ENCODE measurements at regions not wholly inside any gene's neighbourhood (a gene's known extent, or its start where the extent isn't known, plus 50 kb on each side); places are given as distances from the start of the nearest gene placed in this dataset.

DNA sequence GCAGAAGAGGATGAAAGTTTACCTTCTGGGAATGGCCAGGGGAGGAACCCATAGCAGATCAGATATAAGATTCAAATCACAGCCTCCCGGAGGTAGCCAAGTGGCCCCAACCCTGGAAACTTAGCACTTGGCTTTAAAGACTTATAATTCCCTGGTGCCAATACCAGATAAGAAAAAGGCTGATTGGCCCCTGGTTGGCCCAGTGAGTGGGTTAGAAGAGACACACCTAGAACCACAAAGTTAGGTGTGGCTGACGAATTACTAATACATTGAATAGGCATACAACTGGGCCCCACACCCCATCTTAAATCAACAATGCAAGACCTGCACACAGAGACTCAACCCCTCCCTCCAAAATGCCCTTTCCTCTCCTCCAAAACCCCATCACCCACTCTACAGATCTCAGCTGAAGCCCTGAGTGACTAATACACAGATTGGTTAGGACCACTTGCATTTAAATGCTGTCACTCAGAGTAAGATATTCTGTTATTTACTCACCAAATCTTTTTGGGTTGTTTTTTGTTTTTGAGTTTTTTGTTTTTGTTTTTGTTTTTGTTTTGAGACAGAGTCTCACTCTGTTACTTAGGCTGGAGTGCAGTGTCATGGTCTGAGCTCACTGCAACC is 315.4 kb upstream of the JARID2 start:
- in situ Hi-C loops (cut with MboI; ENCODE audit: low sequenced_read_pairs): no loop called here

DNA sequence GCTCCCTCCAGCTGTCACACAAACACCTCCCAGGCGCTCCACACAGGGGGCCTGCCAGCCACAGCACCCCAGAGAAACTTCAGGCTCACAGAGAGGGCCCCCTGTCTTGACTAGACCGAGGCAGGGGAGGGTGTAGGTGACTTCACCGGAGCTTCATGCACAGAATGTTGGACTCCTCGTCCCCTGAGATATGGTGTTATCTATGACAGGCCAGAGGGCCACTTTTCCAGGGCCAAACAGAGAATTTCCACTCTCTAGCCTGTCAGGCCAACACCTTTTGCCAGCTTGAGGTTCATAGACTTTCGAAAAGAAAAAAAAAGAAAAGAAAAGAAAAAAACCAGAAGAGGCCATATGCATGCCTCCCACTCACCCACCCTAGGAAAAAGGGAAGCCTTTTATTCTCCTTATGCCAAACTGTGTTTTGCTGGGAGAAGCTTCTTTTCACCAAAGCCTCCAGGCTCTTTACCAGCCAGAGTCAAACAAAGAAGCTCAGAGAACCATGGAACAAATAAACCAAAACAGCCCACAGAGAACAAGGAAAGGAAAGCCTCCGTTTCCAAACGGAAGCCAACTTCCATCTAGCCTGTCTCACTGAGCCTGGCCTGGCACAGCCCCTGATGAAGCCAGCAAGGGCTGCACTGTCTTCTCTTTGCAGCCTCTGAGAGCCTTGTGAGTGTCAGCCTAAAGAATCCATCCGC is 313.2 kb upstream of the JARID2 start:
- in situ Hi-C loops (cut with MboI; ENCODE audit: low sequenced_read_pairs): no loop called here

DNA sequence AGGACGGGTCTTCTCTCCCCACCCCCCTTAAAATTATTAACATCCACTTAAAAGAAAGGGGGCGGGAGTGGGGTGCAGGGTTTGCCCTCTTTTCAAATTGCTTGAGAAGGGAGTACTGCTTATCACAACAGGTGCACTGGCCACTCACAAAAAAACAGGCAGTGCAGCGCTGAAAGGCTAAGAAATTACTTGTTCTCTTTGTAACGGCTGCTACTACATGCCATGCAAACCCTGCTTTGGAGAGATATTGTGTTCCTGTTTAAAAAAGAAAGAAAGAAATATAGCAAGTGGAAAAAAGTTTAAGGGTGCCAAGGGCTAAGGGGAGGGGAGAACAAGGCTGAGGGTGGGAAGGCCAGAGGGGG is 312.7 kb upstream of the JARID2 start:
- in situ Hi-C loops (cut with MboI; ENCODE audit: low sequenced_read_pairs): no loop called here

DNA sequence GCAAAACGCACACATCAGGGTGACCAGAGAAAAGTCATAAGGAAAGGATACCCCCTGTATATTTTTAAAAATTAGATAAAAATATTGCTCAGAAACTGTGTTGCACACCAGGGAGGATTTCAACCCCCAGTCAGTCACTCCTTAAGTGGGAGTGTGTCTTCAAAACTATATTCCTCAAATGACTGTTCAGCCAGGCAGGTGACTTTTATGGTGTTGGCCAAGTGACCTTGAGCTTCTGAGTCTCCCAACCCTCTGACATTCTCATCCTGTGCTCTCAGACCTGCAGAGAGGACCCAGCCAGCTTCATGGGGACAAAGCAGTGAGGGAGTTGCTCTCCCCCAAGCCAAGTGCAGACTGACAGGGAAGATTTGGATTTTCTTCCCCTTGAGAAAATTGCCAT is 311.9 kb upstream of the JARID2 start:
- in situ Hi-C loops (cut with MboI; ENCODE audit: low sequenced_read_pairs): no loop called here

DNA sequence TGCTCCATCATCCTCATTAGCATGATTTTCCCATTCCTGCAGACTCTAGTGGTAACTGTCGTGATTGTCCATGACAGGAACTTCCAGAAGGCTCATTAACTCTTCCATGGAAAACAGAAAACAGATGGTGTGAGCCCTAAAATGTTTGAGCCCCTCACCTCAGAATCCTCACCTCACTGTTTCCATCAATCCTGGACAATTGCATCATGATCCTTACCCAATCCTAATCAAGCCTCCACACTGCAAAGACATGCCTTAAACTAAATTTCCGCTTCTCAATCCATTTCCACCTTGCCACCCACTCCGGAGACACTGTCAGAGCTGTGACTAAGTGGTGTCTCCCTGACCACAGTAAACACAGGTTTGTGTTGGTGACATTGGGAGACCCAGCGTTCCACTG is 311.0 kb upstream of the JARID2 start:
- in situ Hi-C loops (cut with MboI; ENCODE audit: low sequenced_read_pairs): no loop called here

DNA sequence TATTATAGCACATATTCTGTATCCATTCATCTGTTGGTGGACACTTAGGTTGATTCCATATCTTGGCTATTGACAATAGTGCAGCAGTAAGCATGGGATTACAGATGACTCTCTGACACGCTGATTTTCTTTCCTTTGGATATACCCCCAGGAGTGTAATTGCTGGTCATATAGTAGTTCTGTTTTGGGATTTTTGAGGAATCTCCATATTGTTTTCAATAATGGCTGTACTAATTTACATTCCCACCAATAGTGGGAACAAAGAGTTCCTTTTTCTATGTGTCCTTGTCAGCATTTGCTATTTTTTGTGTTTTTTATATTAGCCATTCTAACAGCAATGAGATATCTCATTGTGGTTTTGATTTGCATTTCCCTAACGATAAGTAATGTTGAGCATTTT is 309.0 kb upstream of the JARID2 start:
- in situ Hi-C loops (cut with MboI; ENCODE audit: low sequenced_read_pairs): no loop called here

DNA sequence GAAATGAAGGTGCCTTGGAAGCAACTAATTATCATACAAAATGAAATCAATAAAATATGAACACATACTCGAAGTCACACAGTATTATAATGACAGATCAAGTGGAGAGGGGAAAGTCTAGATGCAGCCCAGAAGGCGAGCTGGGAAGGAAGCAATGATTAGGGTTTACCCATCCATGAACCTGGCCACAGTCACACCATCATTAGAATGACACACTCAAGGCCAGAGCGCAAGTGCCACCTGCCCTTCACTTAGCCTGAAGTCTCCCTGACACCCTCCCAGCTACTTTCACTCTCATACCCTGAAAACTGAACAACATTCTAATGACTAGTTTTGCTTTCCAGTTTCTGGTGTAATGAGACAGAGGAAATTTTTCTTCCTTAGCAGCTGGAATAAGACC is 302.8 kb upstream of the JARID2 start:
- in situ Hi-C loops (cut with MboI; ENCODE audit: low sequenced_read_pairs): no loop called here

DNA sequence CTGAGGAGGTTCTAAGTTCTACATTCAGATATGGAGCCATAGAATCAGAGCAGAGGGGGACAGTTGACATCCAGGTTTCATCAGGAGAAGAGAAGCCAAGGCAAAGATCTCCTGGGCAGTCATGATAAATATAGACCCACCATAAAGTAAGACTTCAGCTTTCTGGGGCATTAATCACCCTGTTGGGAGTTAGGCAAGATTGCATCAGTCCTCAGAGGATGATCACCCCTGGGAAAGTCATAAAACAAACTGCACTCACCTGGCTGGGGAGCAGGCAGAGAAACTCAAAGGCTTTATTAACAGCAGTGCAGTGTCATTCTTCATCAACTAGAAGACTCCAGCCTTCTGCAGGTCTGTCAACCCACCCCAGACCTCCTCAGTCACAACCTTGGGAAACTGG is 301.3 kb upstream of the JARID2 start:
- in situ Hi-C loops (cut with MboI; ENCODE audit: low sequenced_read_pairs): no loop called here

DNA sequence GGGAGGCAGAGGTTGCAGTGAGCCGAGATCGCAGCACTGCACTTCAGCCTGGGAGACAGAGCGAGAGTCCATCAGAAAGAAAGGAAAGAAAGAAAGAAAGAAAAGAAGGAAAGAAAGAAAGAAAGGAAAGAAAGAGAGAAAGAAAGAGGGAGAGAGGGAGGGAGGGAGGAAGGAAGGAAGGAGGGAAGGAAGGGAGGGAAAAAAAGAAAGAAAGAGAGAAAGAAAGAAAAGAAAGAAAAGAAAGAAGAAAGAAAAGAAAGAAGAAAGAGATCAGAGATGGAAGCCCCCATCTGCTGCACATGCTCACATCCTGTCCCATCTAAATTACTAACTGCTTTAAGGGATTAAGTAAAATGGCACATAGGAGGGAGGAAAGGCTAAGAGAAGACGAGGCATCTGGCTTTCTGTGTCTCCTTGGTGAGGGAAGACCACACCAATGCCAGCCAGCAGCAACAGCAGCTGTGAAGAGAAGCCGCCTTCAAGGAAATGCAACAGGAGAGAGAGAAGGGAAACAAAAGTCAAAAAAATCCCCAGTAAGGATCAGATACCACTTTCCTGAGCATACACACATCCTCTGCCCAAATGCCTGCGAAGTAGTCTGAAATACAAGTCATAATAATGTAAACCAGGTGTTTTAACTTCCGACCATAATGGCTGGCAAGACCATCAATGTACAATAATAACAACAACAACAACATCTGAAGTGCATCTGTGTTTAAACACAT is 300.2 kb upstream of the JARID2 start:
- in situ Hi-C loops (cut with MboI; ENCODE audit: low sequenced_read_pairs): no loop called here

DNA sequence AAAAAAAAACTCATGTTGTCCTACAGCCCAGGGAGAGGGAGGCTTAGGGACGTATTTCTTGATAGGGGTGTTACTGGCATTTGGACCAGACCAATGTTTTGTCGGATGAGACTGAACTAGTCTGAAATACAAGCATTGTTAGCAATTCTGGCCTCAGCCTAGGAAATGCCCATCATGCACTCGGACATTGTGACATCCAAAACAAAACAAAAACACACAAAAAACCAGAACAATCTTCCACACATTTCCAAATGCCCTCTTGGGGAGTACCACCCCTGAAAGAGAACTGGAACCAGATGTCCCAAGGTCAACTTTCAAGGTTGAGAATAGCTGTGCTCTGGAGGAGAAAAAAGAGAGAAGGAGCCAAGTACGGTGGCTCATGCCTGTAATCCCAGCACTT is 299.1 kb upstream of the JARID2 start:
- in situ Hi-C loops (cut with MboI; ENCODE audit: low sequenced_read_pairs): no loop called here

DNA sequence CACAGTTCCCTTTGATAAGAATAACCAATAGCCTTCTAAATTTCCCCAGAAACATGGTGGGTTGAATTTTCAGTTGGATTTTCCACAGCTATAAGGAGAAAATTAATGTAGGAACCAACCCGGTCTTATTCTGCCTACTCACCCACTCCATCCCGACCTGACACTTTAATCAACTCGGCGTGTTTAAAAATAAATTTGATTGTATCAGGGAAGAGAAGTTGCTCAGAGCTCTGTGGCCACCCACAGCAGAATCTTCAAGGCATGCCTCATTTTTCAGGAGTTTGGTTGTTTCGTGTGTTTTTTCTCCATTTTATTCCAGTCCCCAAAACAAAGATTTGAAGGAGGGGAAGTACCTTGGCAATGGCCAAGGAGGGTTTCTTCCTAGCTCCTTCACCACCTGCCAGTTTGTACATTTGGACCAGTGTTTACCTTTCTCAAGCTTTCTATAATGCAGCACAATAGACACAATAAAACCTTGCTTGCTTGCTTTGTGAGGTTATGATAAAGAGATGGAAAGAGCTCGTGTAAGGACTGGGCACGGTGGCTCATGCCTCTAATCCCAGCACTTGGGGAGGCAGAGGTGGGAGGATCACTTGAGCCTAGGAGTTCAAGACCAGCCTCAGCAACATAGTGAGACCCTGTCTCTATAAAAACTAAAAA is 297.2 kb upstream of the JARID2 start:
- in situ Hi-C loops (cut with MboI; ENCODE audit: low sequenced_read_pairs): no loop called here

DNA sequence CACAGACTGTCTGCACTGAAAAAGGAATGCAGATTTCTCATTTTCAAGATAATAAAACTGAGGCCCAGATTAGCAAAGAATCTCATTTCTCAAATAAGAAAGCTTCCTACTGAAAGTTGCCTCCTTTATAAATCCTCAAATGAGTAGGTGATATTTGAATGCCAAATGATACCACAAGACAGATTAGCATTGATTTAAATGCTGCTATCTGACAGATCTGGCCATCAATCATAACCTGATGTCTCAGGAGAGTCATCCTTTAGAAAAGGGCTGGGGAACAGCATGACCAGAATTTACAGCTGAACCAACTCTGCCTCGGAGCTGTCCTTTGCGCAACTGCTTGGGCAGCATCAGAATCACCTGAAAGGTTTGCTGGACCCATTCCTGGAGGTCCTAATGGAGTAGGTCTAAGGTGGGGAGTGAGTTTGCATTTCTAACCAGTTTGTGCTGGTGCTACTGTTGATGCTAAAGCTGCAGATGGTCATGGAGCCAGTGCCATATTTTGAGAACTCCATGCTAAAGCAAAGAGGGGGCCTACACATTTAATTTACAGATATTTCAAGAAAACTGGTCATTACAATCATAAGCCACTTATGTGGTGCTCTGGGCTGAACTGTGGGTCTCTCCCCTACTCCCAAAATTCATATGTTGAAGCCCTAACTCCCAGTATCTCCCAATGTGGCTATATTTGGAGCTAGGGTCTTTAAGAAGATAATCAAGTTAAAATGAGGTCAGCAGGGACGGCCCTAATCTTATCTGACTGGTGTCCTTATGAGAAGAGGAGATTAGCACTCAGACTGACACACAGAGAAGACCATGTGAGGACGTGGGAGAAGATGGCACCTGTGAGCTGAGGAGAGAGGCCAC is 295.5 kb upstream of the JARID2 start:
- in situ Hi-C loops (cut with MboI; ENCODE audit: low sequenced_read_pairs): no loop called here

DNA sequence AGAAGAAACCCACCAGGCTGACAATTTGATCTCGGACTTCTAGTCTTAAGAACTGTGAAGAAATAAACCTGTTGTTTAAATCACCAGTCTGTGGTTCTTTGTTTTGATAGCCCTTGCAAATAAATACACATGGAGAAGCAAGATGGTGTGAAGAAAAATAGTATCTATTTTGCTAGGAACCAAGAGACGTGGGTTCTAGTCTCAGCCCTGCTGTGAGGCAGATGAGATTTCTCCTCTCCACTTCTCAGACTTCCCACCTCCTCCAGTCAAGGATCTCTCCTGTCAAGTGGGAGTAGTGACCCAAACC is 294.9 kb upstream of the JARID2 start:
- in situ Hi-C loops (cut with MboI; ENCODE audit: low sequenced_read_pairs): no loop called here

DNA sequence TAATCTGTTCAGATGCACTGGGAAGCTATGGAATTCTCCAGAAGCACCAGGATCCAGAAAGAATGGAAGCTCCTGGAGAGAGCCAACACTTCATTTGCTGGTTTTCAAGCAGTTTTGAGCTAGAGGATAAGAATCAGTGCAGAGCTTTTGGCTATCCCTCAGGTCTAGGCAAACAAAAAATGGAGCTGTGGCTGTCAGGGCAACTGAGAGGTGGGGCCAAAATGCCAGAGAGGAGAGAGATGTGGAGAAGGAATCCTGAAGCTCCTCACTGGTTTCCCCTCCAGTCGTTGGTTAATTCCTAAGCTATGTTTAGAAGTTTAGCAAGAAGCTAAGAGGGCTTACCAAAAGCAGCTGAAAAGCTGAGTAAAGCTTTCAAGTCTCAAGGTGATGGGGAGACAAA is 294.2 kb upstream of the JARID2 start:
- in situ Hi-C loops (cut with MboI; ENCODE audit: low sequenced_read_pairs): no loop called here

DNA sequence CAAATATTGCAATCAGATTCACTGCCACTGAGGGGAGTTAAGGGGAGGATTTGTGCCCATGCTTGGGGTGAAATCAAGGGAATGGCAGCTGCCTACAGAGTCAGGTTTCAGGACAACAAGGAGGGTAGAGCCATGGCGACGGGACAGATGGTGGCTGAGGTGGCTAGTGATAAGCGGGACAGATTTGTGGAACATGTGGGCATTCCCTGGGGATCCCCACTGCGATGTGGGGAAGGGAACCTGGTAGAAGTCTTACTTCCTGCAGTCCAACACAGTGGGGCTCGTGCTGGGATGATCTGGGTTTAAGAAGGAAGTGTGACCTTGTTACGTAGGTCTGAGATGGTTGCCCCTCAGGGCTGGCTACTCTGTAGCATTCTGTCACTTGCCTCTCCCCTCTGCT is 292.0 kb upstream of the JARID2 start:
- in situ Hi-C loops (cut with MboI; ENCODE audit: low sequenced_read_pairs): no loop called here

DNA sequence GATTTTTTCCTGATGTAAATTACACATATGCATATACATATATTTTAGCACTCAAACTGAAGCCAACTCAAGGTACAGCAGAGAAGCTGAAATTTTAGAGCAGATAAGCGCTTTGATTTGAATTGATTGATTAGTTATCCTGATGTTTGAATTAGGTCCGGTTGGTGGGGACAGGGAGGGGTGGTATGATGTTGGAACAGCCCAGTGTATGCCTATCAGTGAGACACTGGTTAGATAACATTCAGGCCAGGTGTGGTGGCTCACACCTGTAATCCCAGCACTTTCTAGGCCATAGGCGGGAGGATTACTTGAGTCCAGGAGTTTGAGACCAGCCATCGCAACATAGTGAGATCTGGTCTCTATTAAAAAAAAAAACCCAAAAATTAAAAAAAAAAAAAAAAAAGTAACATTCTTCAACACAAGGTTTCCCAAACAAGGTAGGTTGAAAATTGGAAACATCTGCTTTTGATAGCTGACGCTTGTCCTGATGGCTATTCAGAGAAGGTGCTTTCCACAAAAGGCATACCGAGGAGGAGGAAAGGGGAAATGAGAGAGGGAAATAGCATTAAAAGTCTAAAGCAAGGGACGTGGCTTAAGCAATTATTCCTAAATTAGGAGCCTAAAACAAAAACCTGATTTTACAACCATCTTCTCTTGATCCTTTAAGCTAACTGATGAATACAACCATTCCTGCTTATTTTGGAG is 288.4 kb upstream of the JARID2 start:
- in situ Hi-C loops (cut with MboI; ENCODE audit: low sequenced_read_pairs): no loop called here

DNA sequence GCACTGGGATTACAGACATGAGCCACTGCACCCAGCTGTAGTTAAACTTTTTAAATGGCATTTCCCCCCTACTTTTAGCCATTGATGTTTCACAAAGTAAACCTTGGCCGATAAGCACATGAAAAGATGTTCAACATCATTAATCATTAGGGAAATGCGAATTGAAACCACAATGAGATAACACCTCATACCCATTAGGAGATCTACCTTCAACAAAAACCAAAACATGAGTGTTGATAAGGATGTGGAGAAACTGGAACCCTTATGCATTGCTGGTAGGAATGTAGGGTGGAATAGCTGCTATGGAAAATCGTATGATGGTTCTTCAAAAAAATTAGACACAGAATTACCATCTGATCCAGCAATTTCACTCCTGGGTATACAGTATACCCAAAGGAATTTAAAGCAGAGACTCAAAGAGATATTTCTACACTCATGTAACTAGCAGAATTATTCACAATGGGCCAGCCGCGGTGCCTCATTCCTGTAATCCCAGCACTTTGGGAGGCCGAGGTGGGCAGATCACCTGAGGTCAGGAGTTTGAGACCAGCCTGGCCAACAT is 286.5 kb upstream of the JARID2 start:
- in situ Hi-C loops (cut with MboI; ENCODE audit: low sequenced_read_pairs): no loop called here

DNA sequence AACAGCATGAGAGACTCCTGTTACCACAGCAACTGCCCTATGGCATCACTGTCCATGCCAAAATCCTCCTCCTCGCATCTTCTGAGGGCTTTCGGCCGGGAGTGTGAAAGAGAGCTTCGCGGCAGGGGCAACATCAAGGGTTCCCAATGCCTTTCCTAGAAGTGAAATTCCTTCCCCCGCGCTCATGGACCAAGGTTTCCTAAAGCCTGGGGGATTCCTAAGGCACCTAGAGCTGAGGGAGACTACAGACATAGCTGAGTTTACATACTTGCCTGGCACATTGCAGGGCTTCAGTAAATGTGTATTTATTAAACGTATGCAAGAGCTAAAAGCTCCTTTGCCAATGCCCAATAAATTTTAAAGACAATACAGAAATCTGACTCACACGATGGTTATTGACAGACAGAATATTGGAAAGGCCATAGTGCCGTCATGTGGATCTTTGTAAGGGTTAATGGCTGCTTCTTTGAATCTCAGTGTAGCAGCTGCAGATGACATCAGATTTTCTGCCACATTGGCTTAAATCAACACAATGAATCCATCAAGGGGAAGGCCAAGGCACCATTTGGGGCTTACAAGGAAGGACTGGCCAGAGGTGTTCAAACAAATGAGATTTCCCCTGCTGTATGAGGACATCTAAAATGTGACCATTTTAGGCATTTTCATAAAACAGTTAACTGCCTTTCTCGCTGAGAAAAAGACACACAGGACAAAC is 281.2 kb upstream of the JARID2 start:
- in situ Hi-C loops (cut with MboI; ENCODE audit: low sequenced_read_pairs): no loop called here

DNA sequence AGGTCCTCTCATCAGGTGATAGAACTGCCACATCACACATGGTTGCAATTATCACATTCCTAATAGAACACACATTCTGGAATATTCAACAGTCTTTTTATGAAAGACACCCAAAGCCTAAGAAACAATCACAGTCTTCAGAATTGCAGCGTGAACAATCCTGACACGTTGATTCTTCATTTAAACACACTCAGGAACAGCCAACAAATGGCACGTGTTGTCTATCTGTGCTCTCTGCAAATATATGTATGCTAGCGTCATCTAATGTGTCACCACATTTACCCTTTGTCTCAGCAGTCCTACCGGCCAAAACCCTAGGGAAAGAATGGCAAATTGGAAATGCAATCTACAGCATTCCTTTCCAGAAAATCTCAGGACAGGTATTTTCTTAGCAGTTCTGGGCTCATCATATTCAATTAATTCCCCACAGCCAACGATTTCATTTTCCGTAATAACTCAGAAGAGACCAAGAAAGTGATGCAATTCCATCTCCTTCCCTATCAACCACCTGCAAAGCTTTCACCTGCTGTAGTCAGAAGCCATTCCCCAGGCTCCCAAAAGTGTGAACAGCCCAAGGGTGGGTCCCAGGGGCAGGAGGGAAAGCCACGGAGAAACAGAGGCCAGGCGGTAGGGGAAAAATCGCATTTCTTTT is 280.3 kb upstream of the JARID2 start:
- in situ Hi-C loops (cut with MboI; ENCODE audit: low sequenced_read_pairs): no loop called here
